A549 (cell line): ENCODE measurements at regions not wholly inside any gene's neighbourhood (a gene's known extent, or its start where the extent isn't known, plus 50 kb on each side); places are given as distances from the start of the nearest gene placed in this dataset.

Source experiments
- ATAC-seq, 2 experiments: fragments of 200-7000 bp in 1 of 2; fragments of >200 bp in 1 of 2; cut with Nextera tagmentation in 1 of 2; cut with Tn5 transposase in 1 of 2; 3 replicates each; pipeline versions ENCODE4 v1.8.0 to v1.9.1; 2018 to 2020; ENCODE audit warnings: mild to moderate bottlenecking in 1 of 2, moderate library complexity in 1 of 2
- CTCF ChIA-PET: fragments of 300-600 bp; sonication (Branson Sonifier 250); formaldehyde crosslinking; extraction: SDS; loops from one replicate; lab custom pipeline; 2021; ENCODE audit warnings: antibody characterized with exemption, inconsistent platforms; lab: Yijun Ruan, JAX
- POLR2A ChIA-PET: fragments of 350-600 bp; formaldehyde crosslinking; extraction: SDS; loops from one replicate; lab custom pipeline; 2021; ENCODE audit warnings: antibody characterized with exemption, inconsistent platforms; lab: Yijun Ruan, JAX
- DNase-seq, 2 experiments: peaks; one replicate each; pipeline versions ENCODE4 v3.0.0 to v3.0.0-alpha.2; 2011 to 2016; ENCODE audit warnings: low read depth in 1 of 2, low spot score in 1 of 2
- FAIRE-seq: peaks from 2 replicates; lab custom pipeline; 2011; peaks lifted over from hg19 to GRCh38; lab: Jason Lieb, UNC
- H3K27ac ChIP-seq, 2 experiments: fragments of >200 bp; sonication (Bioruptor Twin); formaldehyde crosslinking; 3 replicates each; pipeline ENCODE4 v1.5.1; 2016 to 2017
- H3K4me1 ChIP-seq: fragments of >200 bp; sonication (Bioruptor Twin); formaldehyde crosslinking; 3 replicates; pipeline ENCODE4 v1.6.1; 2016
- H3K4me2 ChIP-seq: fragments of >200 bp; sonication (Bioruptor Twin); formaldehyde crosslinking; 3 replicates; pipeline ENCODE4 v1.6.1; 2016
- H3K4me3 ChIP-seq: fragments of >200 bp; sonication (Bioruptor Twin); formaldehyde crosslinking; 3 replicates; pipeline ENCODE4 v1.5.1; 2016
- H3K9me3 ChIP-seq: fragments of >200 bp; sonication (Bioruptor Twin); formaldehyde crosslinking; 3 replicates; pipeline ENCODE4 v1.6.1; 2016
- ATOH8 ChIP-seq: fragments of 250-450 bp; sonication (Bioruptor Pico); IDR thresholded peaks from 2 replicates; pipeline ENCODE4 v1.5.0; 2020; ENCODE audit warnings: low read depth, mild to moderate bottlenecking, moderate library complexity
- BCL3 ChIP-seq: fragments of >200 bp; sonication (Bioruptor Twin); formaldehyde crosslinking; IDR thresholded peaks from 3 replicates; pipeline ENCODE4 v1.6.1; 2016
- CEBPB ChIP-seq, 2 experiments: fragments of >200 bp in 1 of 2; sonication (Bioruptor Twin) in 1 of 2; formaldehyde crosslinking in 1 of 2; IDR thresholded peaks; 2 replicates each; pipeline ENCODE4 v1.6.1; 2012 to 2016
- CHD2 ChIP-seq: fragments of 150-350 bp; IDR thresholded peaks from 2 replicates; pipeline ENCODE4 v1.6.1; 2014; ENCODE audit warnings: low read length; ENCODE audit not compliant: partially characterized antibody
- EHMT2 ChIP-seq: fragments of 200-600 bp; sonication (generic); IDR thresholded peaks from 2 replicates; pipeline ENCODE4 v1.6.1; 2016; ENCODE audit warnings: antibody characterized with exemption, low read depth, mild to moderate bottlenecking, moderate library complexity
- FOSB ChIP-seq: fragments of 250-450 bp; sonication (Bioruptor Pico); IDR thresholded peaks from 2 replicates; pipeline ENCODE4 v1.5.0; 2020; ENCODE audit warnings: mild to moderate bottlenecking, moderate library complexity
- FOSL2 ChIP-seq, 2 experiments: fragments of 450-650 bp in 1 of 2; fragments of >200 bp in 1 of 2; sonication (Bioruptor Twin) in 1 of 2; formaldehyde crosslinking; IDR thresholded peaks; 2 replicates each; pipeline versions ENCODE4 v1.5.0 to v1.6.1; 2016 to 2020; ENCODE audit warnings: mild to moderate bottlenecking in 1 of 2, moderate library complexity in 1 of 2
- GATA3 ChIP-seq: IDR thresholded peaks from 2 replicates; pipeline ENCODE4 v1.6.1; 2012; ENCODE audit warnings: borderline replicate concordance
- HEYL ChIP-seq: fragments of 250-450 bp; sonication (Bioruptor Pico); IDR thresholded peaks from 2 replicates; pipeline ENCODE4 v1.8.0; 2021; ENCODE audit warnings: mild to moderate bottlenecking, moderate library complexity
- HOXB13 ChIP-seq: fragments of 250-450 bp; sonication (Bioruptor Pico); IDR thresholded peaks from 2 replicates; pipeline ENCODE4 v1.5.0; 2020; ENCODE audit warnings: low read depth, mild to moderate bottlenecking, moderate library complexity
- HOXB5 ChIP-seq: fragments of 250-450 bp; sonication (Bioruptor Pico); IDR thresholded peaks from 2 replicates; pipeline ENCODE4 v1.5.0; 2020; ENCODE audit warnings: mild to moderate bottlenecking, moderate library complexity
- NFE2L2 ChIP-seq: fragments of 150-350 bp; conservative IDR thresholded peaks from 2 replicates; pipeline ENCODE4 v1.6.1; 2014; ENCODE audit warnings: low read length
- NPAS2 ChIP-seq: fragments of 250-450 bp; sonication (Bioruptor Pico); IDR thresholded peaks from 2 replicates; pipeline ENCODE4 v1.8.0; 2022; ENCODE audit warnings: mild to moderate bottlenecking, moderate library complexity, borderline replicate concordance
- PBX3 ChIP-seq: IDR thresholded peaks from 2 replicates; pipeline ENCODE4 v1.6.1; 2012
- POLR2A ChIP-seq: IDR thresholded peaks from 2 replicates; pipeline ENCODE4 v1.6.1; 2012; ENCODE audit warnings: mild to moderate bottlenecking, low read length
- RAD21 ChIP-seq, 2 experiments: fragments of >200 bp in 1 of 2; sonication (Bioruptor Twin) in 1 of 2; formaldehyde crosslinking in 1 of 2; IDR thresholded peaks in 1 of 2; conservative IDR thresholded peaks in 1 of 2; 2 replicates in 1 of 2; 3 replicates in 1 of 2; pipeline ENCODE4 v1.6.1; 2012 to 2018; ENCODE audit warnings: inconsistent platforms in 1 of 2
- RARB ChIP-seq: fragments of 250-450 bp; sonication (Bioruptor Pico); IDR thresholded peaks from 2 replicates; pipeline ENCODE4 v1.8.0; 2021; ENCODE audit warnings: mild to moderate bottlenecking, moderate library complexity
- RCOR1 ChIP-seq: fragments of 150-350 bp; IDR thresholded peaks from 2 replicates; pipeline ENCODE4 v1.6.1; 2014; ENCODE audit warnings: antibody characterized with exemption, low read length, low read depth
- ZSCAN20 ChIP-seq: fragments of 250-450 bp; sonication (Bioruptor Pico); IDR thresholded peaks from 2 replicates; pipeline ENCODE4 v1.8.0; 2022; ENCODE audit warnings: mild to moderate bottlenecking, moderate library complexity
- WGBS: methylation state at CpG from one replicate; pipeline ENCODE4 v1.1.6; 2017; ENCODE audit errors: missing lambda C conversion rate; 5-methylcytosine and 5-hydroxymethylcytosine counted together
- TF ChIP-seq, protein P1 (sequence below): fragments of 250-450 bp; sonication (Bioruptor Pico); IDR thresholded peaks from 2 replicates; pipeline ENCODE4 v1.5.0; 2021; ENCODE audit warnings: mild to moderate bottlenecking, moderate library complexity, borderline replicate concordance

DNA sequence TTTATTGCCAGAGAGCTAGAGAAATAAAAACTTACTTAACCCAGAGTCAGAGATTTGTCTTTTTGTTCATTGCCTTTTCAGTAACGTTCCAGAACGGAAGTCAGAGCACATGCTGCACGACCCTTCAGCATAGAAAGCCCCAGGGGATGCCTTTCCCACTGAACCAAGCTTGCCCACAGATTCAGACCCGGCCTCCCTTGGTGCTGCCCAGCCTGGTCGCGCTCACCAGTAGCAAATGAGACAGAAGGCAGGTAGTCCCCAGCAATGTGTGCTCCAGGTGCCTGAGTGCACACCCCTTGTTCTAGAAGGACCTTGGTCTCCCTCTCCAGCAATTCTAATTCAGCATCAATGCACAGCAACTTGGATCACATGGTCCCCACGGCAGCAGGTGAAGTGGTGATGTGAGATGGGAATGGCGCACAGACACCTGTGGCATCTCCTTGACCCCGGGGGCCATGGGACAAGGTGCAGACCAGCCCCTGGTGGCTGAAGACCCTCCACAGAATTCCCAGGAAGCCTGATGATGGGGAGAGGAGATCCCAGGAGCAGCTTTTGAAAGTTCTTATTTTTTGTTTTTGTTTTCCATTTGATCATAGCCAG is 91.8 kb upstream of the IQSEC1 start:
- Histone ChIP-seq H3K27ac (no peak overlapping the region), H3K4me2 (no peak overlapping the region), H3K4me3 (no peak overlapping the region), H3K4me1 (peaks cover 12% of the 10 kb centered on the region), H3K9me3 (no peaks in the 10 kb centered on the region)
- 66% methylated on average over 9 of the region's 9 CpGs for WGBS
- CTCF ChIA-PET = no interaction called here
- POLR2A ChIA-PET = no interaction called here
- FAIRE-seq (no peak), DNase-seq (no peak), ATAC-seq (no peak)
- TF ChIP-seq FOSB (CRISPR knock-in tag) = no peak
- no peak for TF ChIP-seq ZSCAN20 (CRISPR knock-in tag)
- no peak for TF ChIP-seq BCL3
- no peak for TF ChIP-seq HOXB13 (CRISPR knock-in tag)
- no peak for TF ChIP-seq HOXB5 (CRISPR knock-in tag)
- no peak for TF ChIP-seq FOSL2 (IDR thresholded peaks at IDR 0.05)
- TF ChIP-seq FOSL2 (CRISPR knock-in tag; IDR thresholded peaks at IDR 0.05) = no peak
- TF ChIP-seq POLR2A = no peak
- no peak for TF ChIP-seq ATOH8 (CRISPR knock-in tag)
- TF ChIP-seq RCOR1 = no peak
- TF ChIP-seq PBX3 = no peak
- no peak for TF ChIP-seq HEYL
- TF ChIP-seq RARB = no peak
- TF ChIP-seq EHMT2 = no peak
- no peak for TF ChIP-seq CHD2
- TF ChIP-seq, protein P1, sequence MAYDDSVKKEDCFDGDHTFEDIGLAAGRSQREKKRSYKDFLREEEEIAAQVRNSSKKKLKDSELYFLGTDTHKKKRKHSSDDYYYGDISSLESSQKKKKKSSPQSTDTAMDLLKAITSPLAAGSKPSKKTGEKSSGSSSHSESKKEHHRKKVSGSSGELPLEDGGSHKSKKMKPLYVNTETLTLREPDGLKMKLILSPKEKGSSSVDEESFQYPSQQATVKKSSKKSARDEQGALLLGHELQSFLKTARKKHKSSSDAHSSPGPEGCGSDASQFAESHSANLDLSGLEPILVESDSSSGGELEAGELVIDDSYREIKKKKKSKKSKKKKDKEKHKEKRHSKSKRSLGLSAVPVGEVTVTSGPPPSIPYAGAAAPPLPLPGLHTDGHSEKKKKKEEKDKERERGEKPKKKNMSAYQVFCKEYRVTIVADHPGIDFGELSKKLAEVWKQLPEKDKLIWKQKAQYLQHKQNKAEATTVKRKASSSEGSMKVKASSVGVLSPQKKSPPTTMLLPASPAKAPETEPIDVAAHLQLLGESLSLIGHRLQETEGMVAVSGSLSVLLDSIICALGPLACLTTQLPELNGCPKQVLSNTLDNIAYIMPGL (CRISPR knock-in tag) = no peak
- no peak for TF ChIP-seq NFE2L2
- no peak for TF ChIP-seq RAD21 (conservative IDR thresholded peaks at IDR 0.05 in 1 of 2, IDR thresholded peaks at IDR 0.05 in 1 of 2)
- TF ChIP-seq CEBPB (IDR thresholded peaks at IDR 0.05) = no peak
- no peak for TF ChIP-seq GATA3

GRCh38 chr3:13163848-13164382 is 90.7 kb upstream of the IQSEC1 start:
- no peak for FAIRE-seq

More at GRCh38 chr3:13163848-13164382, 90.7 kb upstream of the IQSEC1 start:
- WGBS = 89% methylated on average over 16 of the region's 16 CpGs
- H3K4me1 ChIP-seq = peaks cover 15% of the 10 kb centered on the region
- CTCF ChIA-PET = interaction anchor here (1.4 kb wide), 1 partner anchor 72 kb away, joined by 5 read pairs; no protein-coding TSS in a partner anchor
- no peak for ATAC-seq
- DNase-seq = no peak
- no peak overlapping the region for H3K4me3 ChIP-seq
- no peak overlapping the region for H3K27ac ChIP-seq
- no peak for TF ChIP-seq NPAS2 (CRISPR knock-in tag)
- no peaks in the 10 kb centered on the region for H3K9me3 ChIP-seq
- POLR2A ChIA-PET = no interaction called here
- no peak overlapping the region for H3K4me2 ChIP-seq
